MM.1S (cell line): ENCODE measurements at regions not wholly inside any gene's neighbourhood (a gene's known extent, or its start where the extent isn't known, plus 50 kb on each side); places are given as distances from the start of the nearest gene placed in this dataset.

Experiments
- DNase-seq: peaks from one replicate; pipeline ENCODE4 v3.0.0-alpha.2; 2015
- H2AFZ ChIP-seq: fragments of 300-600 bp; sonication (generic); 2 replicates; pipeline ENCODE4 v1.6.0; 2016; ENCODE audit warnings: antibody characterized with exemption, low read length
- H3F3A ChIP-seq: fragments of 300-600 bp; sonication (generic); 2 replicates; pipeline ENCODE4 v1.6.1; 2016; ENCODE audit warnings: mild to moderate bottlenecking, antibody characterized with exemption, low read length, moderate library complexity, mixed read lengths; ENCODE audit not compliant: insufficient read depth
- H3K27ac ChIP-seq: fragments of 300-600 bp; sonication (generic); 2 replicates; pipeline ENCODE4 v1.5.1; 2016; ENCODE audit warnings: mild to moderate bottlenecking, low read length
- H3K27me3 ChIP-seq: fragments of 300-600 bp; sonication (generic); replicated peaks from 2 replicates; pipeline ENCODE4 v1.6.0; 2016; ENCODE audit warnings: low read length; ENCODE audit not compliant: insufficient read depth
- H3K36me3 ChIP-seq: fragments of 300-600 bp; sonication (generic); replicated peaks from 2 replicates; pipeline ENCODE4 v1.6.1; 2016; ENCODE audit warnings: mild to moderate bottlenecking, low read length, mixed read lengths; ENCODE audit not compliant: insufficient read depth
- H3K4me1 ChIP-seq: fragments of 300-600 bp; sonication (generic); 2 replicates; pipeline ENCODE4 v1.6.1; 2016; ENCODE audit warnings: low read length, mixed read lengths
- H3K4me2 ChIP-seq: fragments of 300-600 bp; sonication (generic); 2 replicates; pipeline ENCODE4 v1.6.0; 2016; ENCODE audit warnings: low read depth, low read length
- H3K4me3 ChIP-seq: fragments of 300-600 bp; sonication (generic); 2 replicates; pipeline ENCODE4 v1.5.1; 2016; ENCODE audit warnings: low read length, mixed read lengths
- H3K79me2 ChIP-seq: fragments of 300-600 bp; sonication (generic); 2 replicates; pipeline ENCODE4 v1.6.1; 2016; ENCODE audit warnings: mixed run types, low read length, mixed read lengths
- H3K9ac ChIP-seq: fragments of 300-600 bp; sonication (generic); 2 replicates; pipeline ENCODE4 v1.6.1; 2016; ENCODE audit warnings: low read length, mixed read lengths
- H3K9me2 ChIP-seq: fragments of 300-600 bp; sonication (generic); replicated peaks from 2 replicates; pipeline ENCODE4 v1.6.1; 2016; ENCODE audit warnings: mild to moderate bottlenecking, low read length, mixed read lengths; ENCODE audit not compliant: insufficient read depth
- H3K9me3 ChIP-seq: fragments of 300-600 bp; sonication (generic); replicated peaks from 2 replicates; pipeline ENCODE4 v1.6.1; 2016; ENCODE audit warnings: mild to moderate bottlenecking, low read length, mixed read lengths; ENCODE audit not compliant: insufficient read depth
- H4K20me1 ChIP-seq: fragments of 300-600 bp; sonication (generic); 2 replicates; pipeline ENCODE4 v1.6.1; 2016; ENCODE audit warnings: mild to moderate bottlenecking, low read length, moderate library complexity, mixed read lengths; ENCODE audit not compliant: insufficient read depth
- CTCF ChIP-seq: fragments of 300-600 bp; sonication (generic); IDR thresholded peaks from 2 replicates; pipeline ENCODE4 v1.5.1; 2016; ENCODE audit warnings: antibody characterized with exemption, low read length, mixed read lengths
- EZH2 ChIP-seq: fragments of 300-600 bp; sonication (generic); optimal IDR thresholded peaks from 2 replicates; pipeline ENCODE3; 2017; ENCODE audit warnings: low read depth, mild to moderate bottlenecking, antibody characterized with exemption, low read length, mixed read lengths
- EZH2phosphoT487 ChIP-seq: fragments of 300-600 bp; sonication (generic); IDR thresholded peaks from 2 replicates; pipeline ENCODE4 v1.6.1; 2018; ENCODE audit warnings: antibody characterized with exemption, low read length

GRCh38 chr6:74534465-74535211, 671.2 kb downstream of the COL12A1 start:
- TF ChIP-seq EZH2phosphoT487 = no peak
- no peak for TF ChIP-seq EZH2
- TF ChIP-seq CTCF = no peak
- Histone ChIP-seq H3K9ac (no peak overlapping the region), H3K9me2 (no peaks in the 10 kb centered on the region), H3K4me3 (no peak overlapping the region), H4K20me1 (no peaks in the 10 kb centered on the region), H3K27me3 (no peaks in the 10 kb centered on the region), H3K4me1 (no peaks in the 10 kb centered on the region), H3K9me3 (no peaks in the 10 kb centered on the region), H3K4me2 (no peak overlapping the region), H3K79me2 (no peaks in the 10 kb centered on the region), H3K36me3 (no peaks in the 10 kb centered on the region), H3F3A (no peaks in the 10 kb centered on the region), H3K27ac (no peak overlapping the region), H2AFZ (no peak overlapping the region)
- DNase-seq = no peak

- H3K9me3 ChIP-seq = no peaks in the 10 kb centered on the region
- H3K4me1 ChIP-seq = no peaks in the 10 kb centered on the region
- TF ChIP-seq CTCF = no peak
- no peak for TF ChIP-seq EZH2
- TF ChIP-seq EZH2phosphoT487 = no peak
- no peak for DNase-seq
- H3K27ac ChIP-seq = no peak overlapping the region
- H3K4me2 ChIP-seq = no peak overlapping the region
- H3K79me2 ChIP-seq = no peaks in the 10 kb centered on the region
- H3K9me2 ChIP-seq = no peaks in the 10 kb centered on the region
- H2AFZ ChIP-seq = no peak overlapping the region
- no peak overlapping the region for H3K9ac ChIP-seq
- no peaks in the 10 kb centered on the region for H3K36me3 ChIP-seq
- no peaks in the 10 kb centered on the region for H3F3A ChIP-seq
- no peaks in the 10 kb centered on the region for H3K27me3 ChIP-seq
- no peaks in the 10 kb centered on the region for H4K20me1 ChIP-seq
- no peak overlapping the region for H3K4me3 ChIP-seq
These were observed 686.7 kb downstream of the COL12A1 start for GRCh38 chr6:74519163-74519562.

GRCh38 chr6:74518035-74518434, 687.8 kb downstream of the COL12A1 start:
- no peaks in the 10 kb centered on the region for H3K9me3 ChIP-seq
- H3K4me1 ChIP-seq = no peaks in the 10 kb centered on the region
- no peak for DNase-seq
- H3K79me2 ChIP-seq = no peaks in the 10 kb centered on the region
- no peaks in the 10 kb centered on the region for H4K20me1 ChIP-seq
- TF ChIP-seq EZH2 (no peak), EZH2phosphoT487 (no peak), CTCF (no peak)
- H3K4me3 ChIP-seq = no peak overlapping the region
- no peak overlapping the region for H3K4me2 ChIP-seq
- no peak overlapping the region for H3K27ac ChIP-seq
- H3F3A ChIP-seq = no peaks in the 10 kb centered on the region
- no peaks in the 10 kb centered on the region for H3K9me2 ChIP-seq
- H2AFZ ChIP-seq = no peak overlapping the region
- H3K36me3 ChIP-seq = no peaks in the 10 kb centered on the region
- H3K9ac ChIP-seq = no peak overlapping the region
- H3K27me3 ChIP-seq = no peaks in the 10 kb centered on the region
